ENCODE measurements at regions not wholly inside any gene's neighbourhood (a gene's known extent, or its start where the extent isn't known, plus 50 kb on each side); places are given as distances from the start of the nearest gene placed in this dataset.
A peak's percentile ranks its signal among the peaks of the same experiment; 100 is the strongest.
"Not testable (repeated sequence)": the region's sequence is repeated elsewhere in the genome, so short reads cannot be mapped to it uniquely, and the experiment has no call there.

DNA sequence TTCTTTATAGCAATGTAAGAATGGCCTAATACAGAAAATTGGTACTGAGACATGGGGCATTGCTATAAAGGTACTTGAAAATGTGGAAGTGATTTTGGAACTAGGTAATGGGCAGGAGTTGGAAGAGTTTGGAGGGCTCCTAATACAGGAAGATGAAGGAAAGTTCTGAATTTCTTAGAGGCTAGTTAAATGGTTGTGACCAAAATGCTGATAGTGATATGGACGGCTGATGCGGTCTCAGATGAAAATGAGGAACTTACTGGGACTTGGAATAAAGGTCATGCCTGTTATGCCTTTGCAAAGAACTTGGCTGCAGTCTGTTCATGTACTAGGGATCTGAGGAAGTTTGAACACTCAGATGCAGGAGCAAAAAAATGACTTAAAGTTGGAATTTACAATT is 132.2 kb upstream of the ZNG1F start:
- not testable (repeated sequence) for H3K4me1 Mint-ChIP-seq (ENCODE audit: low read depth); ATAC-seq; H3K36me3 Mint-ChIP-seq (ENCODE audit: insufficient read depth); DNase-seq; H3K27me3 Mint-ChIP-seq (ENCODE audit: low read depth); H3K9me3 Mint-ChIP-seq; H3K4me3 Mint-ChIP-seq

DNA sequence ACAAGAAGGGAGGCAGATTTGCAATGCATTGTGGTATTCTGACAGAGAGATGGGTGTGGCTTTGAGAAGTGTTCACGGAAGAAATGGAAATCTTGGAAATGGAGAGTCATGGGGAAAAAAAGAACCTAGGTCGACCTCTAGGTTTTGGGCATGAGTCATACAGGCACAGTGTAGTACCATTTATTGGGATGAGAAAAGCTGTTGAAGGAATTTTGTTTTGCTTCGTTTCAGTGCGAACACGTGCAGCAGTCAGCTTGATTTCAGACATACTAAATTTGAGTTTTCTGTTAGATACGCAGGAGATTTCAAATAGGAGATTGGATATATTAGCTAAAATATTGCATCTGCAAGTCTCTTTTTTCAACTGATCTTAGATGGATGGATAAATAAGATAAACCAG is 119.8 kb upstream of the ZNG1F start:
- not testable (repeated sequence) for DNase-seq; ATAC-seq; H3K4me1 Mint-ChIP-seq (ENCODE audit: low read depth); H3K9me3 Mint-ChIP-seq; H3K36me3 Mint-ChIP-seq (ENCODE audit: insufficient read depth); H3K27me3 Mint-ChIP-seq (ENCODE audit: low read depth); H3K4me3 Mint-ChIP-seq

DNA sequence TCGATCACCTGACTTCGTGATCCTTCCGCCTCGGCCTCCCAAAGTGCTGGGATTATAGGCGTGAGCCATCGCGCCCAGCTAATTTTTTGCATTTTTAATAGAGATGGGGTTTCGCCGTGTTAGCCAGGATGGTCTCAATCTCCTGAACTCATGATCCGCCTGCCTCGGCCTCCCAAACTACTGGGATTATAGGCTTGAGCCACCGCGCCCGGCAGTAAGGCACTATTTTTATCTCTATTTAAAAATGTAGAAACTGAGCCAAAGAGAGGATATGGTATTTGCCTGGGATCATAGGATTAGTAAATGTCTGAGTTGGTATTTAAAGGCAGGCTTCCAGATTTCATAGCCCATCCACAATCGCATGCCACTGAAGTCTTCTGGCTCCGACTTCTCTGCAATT is 96.6 kb upstream of the ZNG1F start:
- not testable (repeated sequence) for H3K4me1 Mint-ChIP-seq (ENCODE audit: low read depth); H3K4me3 Mint-ChIP-seq; H3K27me3 Mint-ChIP-seq (ENCODE audit: low read depth); H3K36me3 Mint-ChIP-seq (ENCODE audit: insufficient read depth); ATAC-seq; DNase-seq; H3K9me3 Mint-ChIP-seq

DNA sequence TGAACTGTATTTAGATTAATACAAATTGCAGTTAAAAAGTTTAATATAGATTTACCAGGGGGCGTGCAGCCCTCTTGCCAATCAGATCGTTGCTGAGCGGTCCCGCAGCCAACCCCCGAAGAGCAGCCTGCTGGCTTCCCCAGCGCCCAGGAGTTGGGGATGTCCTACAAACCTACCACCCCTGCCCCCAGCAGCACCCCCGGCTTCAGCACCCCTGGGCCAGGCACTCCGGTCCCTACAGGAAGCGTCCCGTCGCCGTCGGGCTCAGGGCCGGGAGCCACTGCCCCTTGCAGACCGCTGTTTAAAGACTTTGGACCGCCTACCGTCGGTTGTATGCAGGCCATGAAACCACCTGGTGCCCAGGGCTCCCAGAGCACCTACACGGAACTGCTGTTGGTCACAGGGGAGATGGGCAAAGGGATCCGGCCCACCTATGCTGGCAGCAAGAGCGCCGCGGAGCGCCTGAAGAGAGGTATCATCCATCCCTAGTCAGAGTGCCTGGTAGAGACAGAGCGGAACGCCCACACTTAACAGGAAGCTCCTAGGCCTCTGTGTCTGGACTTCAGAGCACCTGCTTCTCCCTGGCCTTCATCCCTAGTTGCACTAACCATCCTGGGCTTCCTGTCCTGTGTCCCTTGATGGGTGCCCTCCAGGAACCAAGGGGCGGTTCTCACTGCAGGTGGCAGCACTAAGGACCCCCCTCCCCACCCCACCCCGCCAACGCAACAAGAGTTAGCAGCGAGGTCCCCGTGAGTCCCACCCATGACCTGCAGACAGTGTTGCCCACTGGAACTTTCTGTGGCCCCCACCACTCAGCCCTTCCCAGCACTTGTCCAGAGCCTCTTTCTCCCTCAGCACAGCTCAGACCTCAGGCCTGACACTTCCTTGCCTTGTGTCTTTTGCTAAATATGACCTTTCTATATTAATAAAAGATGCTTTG is 91.5 kb upstream of the ZNG1F start:
- H3K9me3 Mint-ChIP-seq; H3K36me3 Mint-ChIP-seq (ENCODE audit: insufficient read depth); H3K4me3 Mint-ChIP-seq; ATAC-seq; H3K27me3 Mint-ChIP-seq (ENCODE audit: low read depth); DNase-seq; H3K4me1 Mint-ChIP-seq (ENCODE audit: low read depth): not testable (repeated sequence)

DNA sequence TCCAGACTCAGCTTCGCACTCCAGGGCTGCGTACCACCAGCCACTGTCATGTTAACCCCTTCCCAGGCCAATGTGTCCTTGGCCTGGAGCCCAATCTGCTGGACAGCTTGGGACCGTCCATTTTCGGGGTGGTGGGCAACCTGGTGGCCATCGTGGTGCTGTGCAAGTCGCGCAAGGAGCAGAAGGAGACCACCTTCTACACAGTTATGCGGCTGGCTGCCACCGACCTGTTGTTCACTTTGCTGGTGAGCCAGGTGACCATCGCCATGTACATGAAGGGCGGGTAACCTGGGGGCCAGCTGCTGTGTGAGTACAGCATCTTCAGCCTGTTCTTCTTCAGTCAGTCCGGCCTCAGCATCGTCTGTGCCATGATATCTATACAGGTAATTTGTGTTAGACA is 90.3 kb upstream of the ZNG1F start:
- ATAC-seq, DNase-seq: not testable (repeated sequence)

DNA sequence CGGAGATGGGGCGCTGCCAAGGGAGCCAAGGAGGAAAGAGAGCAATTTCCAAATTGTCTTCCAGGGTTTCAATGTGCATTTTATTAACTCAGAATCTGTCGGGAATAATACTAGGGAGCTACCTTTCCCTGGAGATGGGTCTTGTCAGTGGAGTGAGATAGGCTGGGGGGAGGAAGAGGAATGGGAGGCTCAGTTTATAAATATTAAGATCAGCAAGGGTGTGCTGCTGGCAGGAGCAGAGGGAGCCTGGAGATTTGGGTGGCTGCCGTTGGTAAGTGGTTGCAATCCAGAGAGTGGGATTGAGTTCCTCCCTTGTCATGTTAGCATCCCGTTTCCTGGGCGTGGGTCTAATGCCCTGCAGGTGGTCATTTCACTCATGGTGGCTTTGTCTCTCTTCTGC is 89.9 kb upstream of the ZNG1F start:
- H3K4me1 Mint-ChIP-seq (ENCODE audit: low read depth); H3K27me3 Mint-ChIP-seq (ENCODE audit: low read depth); H3K4me3 Mint-ChIP-seq; H3K36me3 Mint-ChIP-seq (ENCODE audit: insufficient read depth); ATAC-seq; DNase-seq; H3K9me3 Mint-ChIP-seq: not testable (repeated sequence)

More for the DNA sequence above, 90.3 kb upstream of the ZNG1F start:
- not testable (repeated sequence) for H3K27me3 Mint-ChIP-seq (ENCODE audit: low read depth); H3K4me1 Mint-ChIP-seq (ENCODE audit: low read depth); H3K4me3 Mint-ChIP-seq; H3K36me3 Mint-ChIP-seq (ENCODE audit: insufficient read depth); H3K9me3 Mint-ChIP-seq

DNA sequence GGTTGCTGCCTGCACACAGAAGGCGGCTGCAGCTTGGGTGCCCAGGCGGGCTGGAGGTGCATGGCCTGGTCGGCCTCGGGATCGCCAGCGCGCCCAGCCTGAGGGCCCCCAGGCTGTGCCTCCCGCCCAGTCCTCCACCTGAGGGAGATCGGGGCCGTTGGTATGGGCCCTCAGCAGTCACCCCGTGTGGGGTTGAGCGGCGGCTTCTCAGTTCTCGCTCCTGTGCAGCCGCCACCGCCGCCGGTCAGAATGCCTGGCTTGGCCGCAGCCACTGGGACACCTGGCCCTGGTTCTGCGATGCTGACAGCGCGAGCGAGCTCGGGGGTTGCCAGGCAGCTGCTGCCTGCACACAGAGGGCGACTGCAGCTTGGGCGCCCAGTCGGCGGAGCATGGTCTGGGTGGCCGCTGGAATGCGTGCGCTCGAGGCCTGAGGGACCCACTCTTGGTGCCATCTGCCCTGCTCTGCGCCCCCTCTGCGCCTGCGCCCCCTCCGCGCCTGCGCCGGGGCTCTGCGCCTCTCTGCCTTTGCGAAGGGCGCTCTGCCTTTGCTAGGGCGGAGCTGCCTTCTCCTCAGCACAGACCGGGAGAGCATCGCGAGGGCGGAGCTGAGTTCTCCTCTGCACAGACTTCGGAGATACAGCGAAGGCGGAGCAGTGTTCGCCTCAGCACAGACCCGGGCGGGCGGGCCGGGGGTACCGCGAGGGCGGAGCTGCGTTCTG is 84.6 kb upstream of the ZNG1F start:
- not testable (repeated sequence) for H3K9me3 Mint-ChIP-seq; H3K4me1 Mint-ChIP-seq (ENCODE audit: low read depth); H3K27me3 Mint-ChIP-seq (ENCODE audit: low read depth); H3K36me3 Mint-ChIP-seq (ENCODE audit: insufficient read depth)
- peak; percentile 100 for ATAC-seq
- peak overlapping the region; percentile 70 for H3K4me3 Mint-ChIP-seq
- DNase-seq, result peak; percentile 65

DNA sequence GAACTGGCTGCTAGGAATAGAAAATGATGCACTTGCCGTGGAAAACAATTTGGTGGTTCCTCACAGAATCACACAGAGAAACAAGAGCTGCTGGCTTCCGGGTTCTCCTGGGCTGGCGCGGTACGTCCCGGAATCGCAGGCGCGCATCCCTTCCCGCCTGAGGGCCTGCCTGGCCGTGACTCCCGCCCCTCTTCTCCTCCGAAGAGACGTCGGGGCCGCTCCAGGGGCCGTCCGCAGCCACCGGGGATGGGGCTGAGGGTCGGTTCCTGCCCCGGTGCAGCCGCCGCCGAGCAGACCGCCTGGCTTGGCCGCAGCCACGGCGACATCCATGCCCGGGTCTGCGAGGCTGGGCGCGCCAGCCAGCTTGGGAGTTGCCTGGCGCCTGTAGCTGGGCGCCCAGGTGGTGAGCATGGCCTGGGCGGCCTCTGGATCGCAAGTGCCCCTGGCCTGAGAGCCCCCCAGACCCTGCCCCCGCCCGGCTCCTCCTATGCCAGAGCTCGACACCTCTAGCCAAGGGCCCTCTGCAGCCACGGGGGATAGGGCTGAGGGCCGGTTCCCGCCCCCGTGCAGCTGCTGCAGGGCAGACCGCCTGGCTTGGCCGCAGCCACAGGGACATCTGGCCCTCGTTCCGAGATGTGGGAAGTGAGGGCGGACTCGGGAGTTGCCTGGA is 83.9 kb upstream of the ZNG1F start:
- peak in 1 of 2 donors; percentile 10 for ATAC-seq
- not testable (repeated sequence) for DNase-seq; H3K36me3 Mint-ChIP-seq (ENCODE audit: insufficient read depth); H3K27me3 Mint-ChIP-seq (ENCODE audit: low read depth); H3K9me3 Mint-ChIP-seq; H3K4me1 Mint-ChIP-seq (ENCODE audit: low read depth)
- H3K4me3 Mint-ChIP-seq, result peak overlapping the region; percentile 11

DNA sequence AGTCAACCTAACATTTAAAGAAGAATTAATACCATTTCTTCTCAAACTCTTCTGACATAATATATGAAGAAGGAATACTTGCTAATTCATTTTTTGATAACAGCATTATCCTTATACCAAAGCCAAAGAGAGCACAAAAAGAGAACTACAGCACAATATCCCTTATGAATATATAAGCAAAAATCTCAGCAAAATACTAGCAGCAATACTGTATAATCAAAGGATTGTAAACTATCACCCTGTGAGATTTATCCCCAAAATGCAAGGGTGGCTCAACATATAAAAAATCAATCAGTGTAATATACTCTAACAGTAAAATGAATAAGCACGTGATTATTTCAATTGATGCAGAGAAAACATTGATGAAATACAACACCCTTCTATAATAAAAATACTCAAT is 81.9 kb upstream of the ZNG1F start:
- H3K9me3 Mint-ChIP-seq; DNase-seq; H3K27me3 Mint-ChIP-seq (ENCODE audit: low read depth); H3K4me1 Mint-ChIP-seq (ENCODE audit: low read depth); H3K4me3 Mint-ChIP-seq; ATAC-seq; H3K36me3 Mint-ChIP-seq (ENCODE audit: insufficient read depth): not testable (repeated sequence)

DNA sequence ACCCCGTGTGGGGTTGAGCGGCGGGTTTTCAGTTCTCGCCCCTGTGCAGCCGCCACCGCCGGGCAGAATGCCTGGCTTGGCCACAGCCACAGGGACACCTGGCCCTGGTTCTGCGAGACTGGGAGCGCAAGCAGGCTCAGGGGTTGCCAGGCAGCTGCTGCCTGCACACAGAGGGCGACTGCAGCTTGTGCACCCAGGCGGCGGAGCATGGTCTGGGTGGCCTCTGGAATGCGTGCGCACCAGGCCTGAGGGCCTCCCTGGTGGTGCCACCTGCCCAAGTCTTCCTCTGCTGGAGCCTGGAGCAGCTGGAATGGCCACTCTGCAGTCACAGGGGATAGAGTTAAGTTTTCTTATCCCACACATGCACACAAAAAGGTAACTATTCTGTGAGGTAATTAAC is 80.4 kb upstream of the ZNG1F start:
- DNase-seq; H3K9me3 Mint-ChIP-seq; H3K27me3 Mint-ChIP-seq (ENCODE audit: low read depth); ATAC-seq; H3K36me3 Mint-ChIP-seq (ENCODE audit: insufficient read depth); H3K4me1 Mint-ChIP-seq (ENCODE audit: low read depth); H3K4me3 Mint-ChIP-seq: not testable (repeated sequence)

DNA sequence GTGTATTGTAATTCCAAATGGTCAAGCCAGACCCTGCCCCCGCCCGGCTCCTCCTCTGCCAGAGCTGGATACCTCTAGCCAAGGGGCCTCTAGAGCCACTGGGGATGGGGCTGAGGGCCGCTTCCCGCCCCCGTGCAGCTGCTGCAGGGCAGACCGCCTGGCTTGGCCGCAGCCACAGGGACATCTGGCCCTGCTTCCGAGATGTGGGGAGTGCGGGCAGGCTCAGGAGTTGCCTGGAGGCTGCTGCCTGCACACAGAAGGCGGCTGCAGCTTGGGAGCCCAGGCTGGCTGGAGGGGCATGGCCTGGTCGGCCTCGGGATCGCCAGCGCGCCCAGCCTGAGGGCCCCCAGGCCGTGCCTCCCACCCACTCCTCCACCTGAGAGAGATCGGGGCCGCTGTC is 79.9 kb upstream of the ZNG1F start:
- H3K4me3 Mint-ChIP-seq; H3K9me3 Mint-ChIP-seq; H3K36me3 Mint-ChIP-seq (ENCODE audit: insufficient read depth); H3K4me1 Mint-ChIP-seq (ENCODE audit: low read depth); DNase-seq; ATAC-seq; H3K27me3 Mint-ChIP-seq (ENCODE audit: low read depth): not testable (repeated sequence)

DNA sequence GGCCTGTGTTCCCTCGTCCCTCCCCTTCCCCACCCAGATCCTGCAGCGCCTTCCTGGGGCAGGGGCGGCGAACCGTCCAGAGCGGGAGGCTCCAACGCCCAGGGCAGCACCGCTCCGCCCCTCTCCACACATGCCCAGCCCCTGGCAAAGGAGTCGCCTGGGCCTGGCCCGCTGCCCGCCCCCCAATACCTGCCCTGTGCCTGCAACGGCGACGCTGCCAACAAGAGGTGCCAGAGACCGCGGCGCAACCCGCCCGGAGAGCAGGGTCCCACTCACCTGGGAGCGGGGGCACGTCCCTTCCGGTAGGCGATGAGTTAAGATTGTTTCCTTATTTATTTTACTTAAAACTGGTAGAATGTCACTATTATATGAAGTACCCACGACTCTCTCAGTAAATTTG is 77.5 kb upstream of the ZNG1F start:
- H3K9me3 Mint-ChIP-seq; H3K36me3 Mint-ChIP-seq (ENCODE audit: insufficient read depth); H3K4me1 Mint-ChIP-seq (ENCODE audit: low read depth); H3K27me3 Mint-ChIP-seq (ENCODE audit: low read depth); ATAC-seq; H3K4me3 Mint-ChIP-seq; DNase-seq: not testable (repeated sequence)

DNA sequence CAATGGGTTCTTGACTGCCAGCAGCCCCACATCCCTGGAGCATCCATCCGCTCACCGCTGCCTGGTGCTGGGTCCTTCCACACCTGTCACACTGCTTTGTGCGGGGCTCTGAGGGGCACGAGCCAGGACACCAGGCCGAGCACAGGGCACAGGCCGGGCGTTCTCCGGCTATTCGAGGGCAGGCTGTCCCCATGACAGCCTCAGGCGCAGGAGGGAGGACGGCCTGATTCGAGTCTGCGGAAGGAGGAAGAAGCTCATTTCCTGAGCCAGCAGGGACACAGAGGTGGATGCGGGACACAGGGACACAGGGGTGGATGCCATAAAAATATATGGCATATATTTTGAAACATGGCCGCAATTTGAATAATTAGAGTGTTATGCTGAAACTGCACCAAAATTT is 76.9 kb upstream of the ZNG1F start:
- not testable (repeated sequence) for DNase-seq; H3K4me3 Mint-ChIP-seq; ATAC-seq; H3K27me3 Mint-ChIP-seq (ENCODE audit: low read depth); H3K4me1 Mint-ChIP-seq (ENCODE audit: low read depth); H3K36me3 Mint-ChIP-seq (ENCODE audit: insufficient read depth); H3K9me3 Mint-ChIP-seq

DNA sequence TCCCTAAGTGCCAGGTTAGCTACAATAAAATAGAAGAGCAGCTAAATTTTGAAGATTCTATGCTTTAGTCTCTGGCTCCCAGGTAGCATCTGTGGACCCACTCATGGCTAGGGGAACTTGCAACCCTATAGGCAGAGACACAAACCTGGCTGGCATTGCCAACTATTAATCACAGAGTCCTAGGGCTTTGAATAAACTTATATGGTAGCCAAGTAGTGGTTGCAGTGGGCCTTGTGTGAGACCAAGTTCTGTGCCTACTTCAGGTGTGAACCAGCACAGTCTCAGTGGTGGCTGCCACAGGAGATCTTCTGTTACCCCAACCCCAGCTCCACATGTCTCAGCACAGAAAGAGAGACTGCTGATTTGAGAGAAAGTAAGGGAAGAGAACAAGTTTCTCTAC is 62.9 kb upstream of the ZNG1F start:
- not testable (repeated sequence) for ATAC-seq, DNase-seq

More for the DNA sequence above, 62.9 kb upstream of the ZNG1F start:
- not testable (repeated sequence) for H3K4me1 Mint-ChIP-seq (ENCODE audit: low read depth); H3K36me3 Mint-ChIP-seq (ENCODE audit: insufficient read depth); H3K4me3 Mint-ChIP-seq; H3K27me3 Mint-ChIP-seq (ENCODE audit: low read depth)
- peaks cover 16% of the 10 kb centered on the region for H3K9me3 Mint-ChIP-seq
